HPDE6-E6E7 (cell line): ENCODE measurements at regions not wholly inside any gene's neighbourhood (a gene's known extent, or its start where the extent isn't known, plus 50 kb on each side); places are given as distances from the start of the nearest gene placed in this dataset.
"Not testable (repeated sequence)": the region's sequence is repeated elsewhere in the genome, so short reads cannot be mapped to it uniquely, and the experiment has no call there.

Source experiments
- DNase-seq: peaks from one replicate; pipeline ENCODE4 v3.0.0; 2011; ENCODE audit warnings: missing footprints; ENCODE audit errors: extremely low spot score

- DNase-seq = no peak
These were observed 163.9 kb upstream of the LCORL start for GRCh38 chr4:18185491-18185890.

- no peak for DNase-seq
These were observed 159.3 kb upstream of the LCORL start for GRCh38 chr4:18180892-18181291.

- DNase-seq = no peak
These were observed 158.6 kb upstream of the LCORL start for GRCh38 chr4:18180122-18180521.

- DNase-seq = no peak
These were observed 150.3 kb upstream of the LCORL start for GRCh38 chr4:18171896-18172295.

DNA sequence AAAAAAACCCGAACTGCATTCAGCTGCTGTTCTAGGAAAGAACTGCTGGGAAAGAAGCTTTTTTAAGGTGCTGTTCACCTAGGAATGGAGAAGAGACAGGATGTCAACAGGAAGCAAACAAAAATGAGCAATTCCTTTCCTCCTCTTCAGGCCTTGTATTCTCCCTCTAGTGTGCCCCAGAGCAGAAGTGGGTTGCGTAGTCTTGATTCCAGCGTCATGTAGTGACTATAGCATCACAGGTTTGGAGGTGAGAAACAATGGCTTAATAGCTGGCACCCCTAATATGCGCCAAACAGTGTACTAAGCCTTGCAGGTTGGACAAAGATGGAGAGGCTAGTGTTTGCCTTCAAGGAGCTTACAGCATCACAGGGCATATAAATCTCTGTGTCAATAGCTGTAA lies 146.3 kb upstream of the LCORL start:
- DNase-seq = no peak

- DNase-seq = no peak
These were observed 145.4 kb upstream of the LCORL start for GRCh38 chr4:18166925-18167324.

GRCh38 chr4:18162453-18162852 lies 140.9 kb upstream of the LCORL start:
- no peak for DNase-seq

DNA sequence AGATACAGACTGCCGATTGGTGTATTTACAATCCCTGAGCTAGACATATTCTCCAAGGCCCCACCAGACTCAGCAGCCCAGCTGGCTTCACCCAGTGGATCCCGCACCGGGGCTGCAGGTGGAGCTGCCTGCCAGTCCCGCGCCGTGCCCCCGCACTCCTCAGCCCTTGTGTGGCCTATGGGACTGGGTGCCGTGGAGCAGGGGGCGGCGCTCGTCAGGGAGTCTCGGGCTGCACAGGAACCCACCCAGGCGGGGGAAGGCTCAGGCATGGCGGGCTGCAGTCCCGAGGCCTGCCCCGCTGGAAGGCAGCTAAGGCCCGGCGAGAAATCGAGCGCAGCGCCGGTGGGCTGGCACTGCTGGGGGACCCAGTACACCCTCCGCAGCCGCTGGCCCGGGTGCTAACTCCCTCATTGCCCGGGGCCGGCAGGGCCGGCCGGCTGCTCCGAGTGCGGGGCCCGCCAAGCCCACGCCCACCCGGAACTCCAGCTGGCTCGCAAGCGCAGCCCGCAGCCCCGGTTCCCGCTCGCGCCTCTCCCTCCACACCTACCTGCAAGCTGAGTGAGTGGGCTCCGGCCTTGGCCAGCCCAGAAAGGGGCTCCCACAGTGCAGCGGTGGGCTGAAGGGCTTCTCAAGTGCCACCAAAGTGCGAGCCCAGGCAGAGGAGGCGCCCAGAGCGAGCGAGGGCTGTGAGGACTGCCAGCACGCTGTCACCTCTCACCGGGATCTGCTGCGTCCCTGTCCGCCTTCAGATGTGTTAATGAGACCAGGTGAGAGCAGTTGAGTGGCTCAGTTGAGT lies 137.8 kb upstream of the LCORL start:
- not testable (repeated sequence) for DNase-seq

DNA sequence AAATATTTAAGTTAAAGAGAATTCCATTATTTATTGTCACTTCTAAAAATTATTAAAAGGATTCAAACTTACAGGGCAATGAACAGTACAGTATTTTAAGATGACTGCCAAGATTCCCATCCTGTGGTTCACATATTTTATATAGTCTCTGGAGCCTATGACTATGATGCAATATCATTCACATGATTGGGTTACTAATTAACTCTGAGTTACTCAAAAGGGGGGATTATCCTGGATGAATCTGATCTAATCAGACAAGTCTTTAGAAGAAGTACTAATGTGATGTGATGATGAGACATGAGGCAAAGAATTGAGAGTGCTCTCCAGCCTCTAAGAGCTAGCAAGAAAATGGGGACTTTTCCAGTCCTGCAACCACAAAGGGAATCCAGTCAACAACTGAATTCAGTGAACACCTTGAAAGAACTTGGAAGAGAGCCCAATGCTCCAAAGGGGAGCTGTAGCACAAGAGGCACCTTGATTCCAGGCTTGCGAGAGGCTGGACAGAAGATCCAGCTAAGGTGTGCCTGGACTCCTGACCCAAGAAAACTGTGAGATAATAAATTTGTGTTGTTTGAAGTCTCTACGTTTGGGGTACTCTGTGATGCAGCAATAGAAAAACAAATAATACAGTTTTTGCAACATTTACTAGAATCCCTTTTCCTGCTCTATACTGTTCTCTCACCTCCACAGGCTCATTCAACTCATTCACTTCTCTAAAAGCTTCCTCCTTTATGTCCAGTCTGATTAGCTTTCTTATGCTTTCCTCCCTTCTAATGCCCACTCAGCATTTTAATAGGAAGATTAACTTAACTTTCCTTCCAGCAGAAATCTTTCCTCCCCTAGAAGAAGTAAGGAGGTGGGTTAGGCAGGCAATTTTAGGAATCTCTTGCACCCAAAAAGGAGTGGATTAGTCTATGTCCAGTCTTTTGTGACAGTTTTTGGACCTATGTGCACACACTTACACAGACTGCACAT lies 133.8 kb upstream of the LCORL start:
- DNase-seq = no peak

- no peak for DNase-seq
These were observed 116.6 kb upstream of the LCORL start for GRCh38 chr4:18138076-18138665.

GRCh38 chr4:18134111-18134510 lies 112.6 kb upstream of the LCORL start:
- no peak for DNase-seq

DNA sequence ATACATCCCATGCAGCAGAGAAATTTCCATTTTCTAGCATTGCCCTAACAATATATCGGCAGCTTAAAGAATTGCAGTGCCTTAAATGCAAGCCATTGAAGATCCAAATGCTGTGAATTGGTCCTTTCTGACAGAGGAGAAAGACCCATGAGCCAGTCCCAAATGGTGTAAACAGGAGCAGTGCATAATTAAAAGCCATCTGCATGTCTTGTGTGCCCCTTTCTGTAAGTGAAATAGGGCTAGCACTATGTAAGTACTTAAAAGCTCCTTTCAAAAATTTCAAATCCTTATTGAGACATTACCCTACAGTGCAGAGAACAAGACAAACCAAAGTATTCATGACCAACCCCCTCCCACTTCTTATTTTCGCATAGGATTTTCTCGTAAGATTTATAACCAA lies 108.7 kb upstream of the LCORL start:
- no peak for DNase-seq

- DNase-seq = no peak
These were observed 106.7 kb upstream of the LCORL start for GRCh38 chr4:18128241-18128640.

- no peak for DNase-seq
These were observed 105.5 kb upstream of the LCORL start for GRCh38 chr4:18127030-18127429.

- no peak for DNase-seq
These were observed 92.3 kb upstream of the LCORL start for GRCh38 chr4:18113710-18114331.

- DNase-seq = no peak
These were observed 89.5 kb upstream of the LCORL start for GRCh38 chr4:18111081-18111480.

GRCh38 chr4:18110099-18110498 lies 88.5 kb upstream of the LCORL start:
- no peak for DNase-seq

DNA sequence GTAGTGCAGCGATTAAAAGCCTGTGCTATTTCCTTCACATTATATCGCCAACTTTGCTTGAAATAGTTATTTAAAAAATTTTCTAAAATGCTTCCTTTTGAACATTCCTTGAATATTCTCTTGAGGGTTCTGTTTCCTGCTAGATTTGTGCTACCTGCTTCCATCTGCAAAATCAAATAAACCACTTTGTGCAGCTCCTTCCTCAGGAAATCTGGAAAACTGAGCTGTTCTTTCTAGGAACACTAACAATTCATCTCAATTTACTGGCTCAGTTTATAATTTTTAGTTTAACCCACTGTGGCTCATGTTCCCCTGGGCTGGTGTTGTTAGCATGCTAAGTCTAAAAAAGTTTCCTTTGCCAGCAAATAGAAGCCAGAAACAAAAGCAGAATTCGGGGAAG lies 88.1 kb upstream of the LCORL start:
- no peak for DNase-seq

- DNase-seq = not testable (repeated sequence)
These were observed 86.4 kb upstream of the LCORL start for GRCh38 chr4:18107848-18108528.

DNA sequence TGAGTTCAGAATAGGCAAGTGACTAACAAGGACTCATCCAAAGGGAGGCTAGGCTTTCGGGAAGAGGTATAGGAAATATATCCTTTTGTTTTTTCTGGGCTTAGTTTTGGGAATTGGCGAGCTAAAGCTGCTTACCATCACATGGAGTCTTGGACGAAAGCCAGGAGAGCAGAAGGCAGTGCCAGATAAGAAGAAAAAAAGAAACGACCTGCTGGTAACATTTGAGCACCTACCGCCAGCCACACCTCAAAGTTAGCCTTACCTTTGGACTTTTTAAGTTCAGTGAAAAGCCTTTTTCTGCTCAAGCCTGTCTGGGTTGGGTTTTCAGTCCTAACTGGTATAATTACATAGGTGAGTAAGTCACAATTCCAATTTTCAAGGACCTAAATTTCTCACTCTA lies 85.1 kb upstream of the LCORL start:
- DNase-seq = no peak
